Activated naive CD8-positive, alpha-beta T cell (primary cell): ENCODE measurements at regions not wholly inside any gene's neighbourhood (a gene's known extent, or its start where the extent isn't known, plus 50 kb on each side); places are given as distances from the start of the nearest gene placed in this dataset.

Source experiments
- H3K27ac Mint-ChIP-seq: one replicate; pipeline ENCODE4 v1.8.0; 2021; ENCODE audit warnings: mixed read lengths
- H3K27me3 Mint-ChIP-seq: one replicate; pipeline ENCODE4 v1.8.0; 2021; ENCODE audit warnings: mixed read lengths
- H3K36me3 Mint-ChIP-seq: one replicate; pipeline ENCODE4 v1.8.0; 2021; ENCODE audit warnings: mixed read lengths
- H3K4me1 Mint-ChIP-seq: one replicate; pipeline ENCODE4 v1.8.0; 2021; ENCODE audit warnings: low read depth, mixed read lengths
- H3K4me3 Mint-ChIP-seq: one replicate; pipeline ENCODE4 v1.8.0; 2021; ENCODE audit warnings: mild to moderate bottlenecking, mixed read lengths
- H3K9me3 Mint-ChIP-seq: one replicate; pipeline ENCODE4 v1.8.0; 2021; ENCODE audit warnings: low read depth, mixed read lengths

DNA sequence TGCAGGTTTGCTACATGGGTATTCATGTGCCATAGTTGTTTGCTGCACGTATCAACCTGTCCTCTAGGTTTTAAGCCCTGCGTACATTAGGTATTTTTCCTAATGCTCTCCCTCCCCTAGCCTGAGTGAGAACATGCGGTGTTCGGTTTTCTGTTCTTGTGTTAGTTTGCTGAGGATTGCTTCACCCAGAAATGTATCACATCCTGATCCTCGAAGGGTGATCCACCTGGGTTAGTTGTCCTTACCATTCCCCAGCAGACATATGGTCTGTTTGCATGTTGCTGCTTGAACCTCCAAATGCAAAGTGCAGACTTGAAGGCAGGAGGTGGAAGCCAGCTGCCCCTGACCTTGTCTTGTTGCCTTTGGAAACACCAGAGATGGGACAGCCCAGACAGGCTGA is 161.5 kb upstream of the WDR1 start:
- no peak overlapping the region for H3K4me3 Mint-ChIP-seq
- no peak overlapping the region for H3K27ac Mint-ChIP-seq
- no peaks in the 10 kb centered on the region for H3K27me3 Mint-ChIP-seq
- no peaks in the 10 kb centered on the region for H3K4me1 Mint-ChIP-seq
- H3K9me3 Mint-ChIP-seq = no peaks in the 10 kb centered on the region
- H3K36me3 Mint-ChIP-seq = no peaks in the 10 kb centered on the region

DNA sequence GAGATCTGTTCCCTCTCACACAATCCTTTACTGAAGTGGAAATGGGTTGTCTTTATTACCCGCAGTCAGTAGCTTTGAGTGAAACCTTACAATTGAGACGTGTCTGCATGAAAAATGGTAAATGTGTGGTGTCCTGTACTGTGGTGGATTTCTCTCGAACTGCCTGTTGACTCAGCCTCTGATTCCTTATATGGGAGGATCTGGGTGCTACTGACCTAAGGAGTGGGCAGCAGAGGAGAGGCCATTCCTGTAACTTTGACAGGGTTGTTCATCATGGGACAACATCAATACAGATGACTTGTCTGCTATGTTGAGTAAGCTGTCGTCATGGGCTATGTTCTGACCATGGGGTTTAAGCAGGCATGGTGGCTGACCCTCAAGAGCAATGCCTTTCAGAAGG is 159.6 kb upstream of the WDR1 start:
- Mint-ChIP-seq H3K36me3 (no peaks in the 10 kb centered on the region), H3K4me3 (no peak overlapping the region), H3K9me3 (no peaks in the 10 kb centered on the region), H3K27me3 (no peaks in the 10 kb centered on the region), H3K27ac (no peak overlapping the region), H3K4me1 (no peaks in the 10 kb centered on the region)

DNA sequence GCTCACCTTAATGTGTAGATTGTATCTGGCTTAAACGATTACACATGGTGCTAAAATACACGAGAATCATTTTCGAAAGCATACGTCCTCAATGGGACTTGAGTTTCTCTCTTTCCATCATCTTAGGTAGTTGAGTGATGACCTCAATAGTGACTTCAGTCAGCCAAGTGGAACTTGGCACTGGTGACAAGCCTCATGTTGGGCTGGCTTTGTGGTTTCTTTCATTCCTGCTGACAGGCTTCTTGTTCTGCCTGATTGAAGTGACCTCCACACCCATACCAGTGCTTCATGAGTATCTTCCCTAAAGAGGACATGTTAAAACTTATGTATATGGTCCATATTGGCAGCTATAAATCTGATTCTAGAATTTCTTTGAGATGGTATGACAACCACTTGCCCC is 159.1 kb upstream of the WDR1 start:
- H3K9me3 Mint-ChIP-seq = no peaks in the 10 kb centered on the region
- no peaks in the 10 kb centered on the region for H3K36me3 Mint-ChIP-seq
- no peak overlapping the region for H3K27ac Mint-ChIP-seq
- no peak overlapping the region for H3K4me3 Mint-ChIP-seq
- H3K4me1 Mint-ChIP-seq = no peaks in the 10 kb centered on the region
- no peaks in the 10 kb centered on the region for H3K27me3 Mint-ChIP-seq

DNA sequence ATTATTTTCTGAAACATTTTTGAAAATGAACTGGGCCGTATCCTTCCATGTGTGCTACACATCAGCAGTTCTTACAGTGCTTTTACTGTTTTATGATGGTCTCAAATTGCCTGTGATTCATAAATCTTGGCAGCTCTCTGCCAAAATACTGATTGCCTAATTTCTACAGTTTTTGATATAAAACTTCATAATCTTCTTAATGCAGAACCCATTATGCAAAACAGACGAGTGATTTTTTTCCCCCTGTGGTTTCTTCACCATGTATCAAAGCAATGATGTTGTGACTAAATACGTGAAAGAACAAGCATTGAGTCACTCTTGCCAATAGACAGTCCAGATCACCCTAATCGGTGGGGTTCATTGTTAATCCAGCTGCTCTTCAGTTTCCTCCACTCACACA is 156.4 kb upstream of the WDR1 start:
- H3K27me3 Mint-ChIP-seq = no peaks in the 10 kb centered on the region
- H3K36me3 Mint-ChIP-seq = no peaks in the 10 kb centered on the region
- H3K4me3 Mint-ChIP-seq = no peak overlapping the region
- no peaks in the 10 kb centered on the region for H3K9me3 Mint-ChIP-seq
- no peaks in the 10 kb centered on the region for H3K4me1 Mint-ChIP-seq
- H3K27ac Mint-ChIP-seq = no peak overlapping the region

DNA sequence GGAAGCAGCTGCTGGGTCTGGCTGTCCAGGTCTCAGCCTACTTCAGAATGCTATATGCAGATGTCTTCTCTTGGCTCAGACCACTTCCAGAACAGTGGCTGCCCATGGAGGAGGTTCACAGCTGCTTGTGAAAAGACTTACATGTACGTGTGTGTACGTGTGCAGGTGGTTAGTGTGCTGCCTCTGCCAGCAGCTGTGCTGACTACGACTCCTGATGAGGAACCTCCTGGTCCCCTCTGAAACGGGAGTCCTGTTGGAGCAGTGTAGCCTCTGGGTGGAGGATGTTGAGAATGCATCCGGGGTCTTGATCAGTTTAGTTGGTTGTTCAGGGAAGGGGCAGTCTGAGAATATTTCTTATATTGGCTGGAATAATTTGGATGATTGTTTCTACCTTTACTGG is 155.9 kb upstream of the WDR1 start:
- no peak overlapping the region for H3K4me3 Mint-ChIP-seq
- no peaks in the 10 kb centered on the region for H3K4me1 Mint-ChIP-seq
- H3K9me3 Mint-ChIP-seq = no peaks in the 10 kb centered on the region
- no peaks in the 10 kb centered on the region for H3K27me3 Mint-ChIP-seq
- H3K27ac Mint-ChIP-seq = no peak overlapping the region
- no peaks in the 10 kb centered on the region for H3K36me3 Mint-ChIP-seq

DNA sequence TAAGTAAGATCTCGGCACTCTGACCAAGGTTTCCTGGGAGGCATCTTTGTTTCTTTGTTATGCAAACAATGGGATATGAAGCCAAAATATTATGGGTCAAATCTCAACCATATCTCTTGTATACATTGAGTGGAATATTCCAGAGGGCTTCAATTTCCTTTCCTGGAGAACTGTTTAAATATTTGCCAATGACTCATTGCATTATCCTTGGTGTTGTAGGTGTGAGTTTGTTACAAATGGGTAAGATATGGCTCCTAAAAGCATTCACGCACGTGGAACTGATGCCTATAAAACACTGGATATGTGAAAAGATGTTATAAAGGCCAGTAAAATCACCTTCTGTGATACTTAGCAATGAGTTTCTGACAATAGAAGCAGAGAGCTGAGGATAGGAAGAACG is 150.5 kb upstream of the WDR1 start:
- H3K36me3 Mint-ChIP-seq = no peaks in the 10 kb centered on the region
- no peaks in the 10 kb centered on the region for H3K27me3 Mint-ChIP-seq
- H3K4me3 Mint-ChIP-seq = no peak overlapping the region
- H3K9me3 Mint-ChIP-seq = no peaks in the 10 kb centered on the region
- H3K27ac Mint-ChIP-seq = no peak overlapping the region
- H3K4me1 Mint-ChIP-seq = no peaks in the 10 kb centered on the region

DNA sequence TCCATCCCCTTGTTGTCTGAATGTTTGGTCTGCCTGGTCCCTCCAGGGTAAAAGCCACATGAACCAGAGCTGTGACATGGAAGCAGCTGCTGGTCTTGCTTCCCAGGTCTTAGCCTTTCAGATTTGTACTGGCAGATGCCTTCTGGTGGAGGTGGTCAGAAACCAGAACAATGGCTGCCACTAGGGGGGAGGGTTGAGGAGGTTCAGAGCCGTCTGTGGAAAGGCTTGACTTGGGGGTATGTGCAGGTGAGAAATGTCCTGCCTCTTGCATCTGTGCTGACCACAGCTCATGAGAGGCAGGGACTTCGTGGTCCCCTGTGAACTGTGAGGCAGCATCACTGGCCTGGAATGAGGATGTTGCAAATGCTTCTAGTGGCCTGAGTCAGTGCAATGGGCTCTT is 144.2 kb upstream of the WDR1 start:
- H3K27me3 Mint-ChIP-seq = no peaks in the 10 kb centered on the region
- no peaks in the 10 kb centered on the region for H3K9me3 Mint-ChIP-seq
- H3K4me3 Mint-ChIP-seq = no peak overlapping the region
- H3K27ac Mint-ChIP-seq = no peak overlapping the region
- H3K4me1 Mint-ChIP-seq = no peaks in the 10 kb centered on the region
- H3K36me3 Mint-ChIP-seq = no peaks in the 10 kb centered on the region

DNA sequence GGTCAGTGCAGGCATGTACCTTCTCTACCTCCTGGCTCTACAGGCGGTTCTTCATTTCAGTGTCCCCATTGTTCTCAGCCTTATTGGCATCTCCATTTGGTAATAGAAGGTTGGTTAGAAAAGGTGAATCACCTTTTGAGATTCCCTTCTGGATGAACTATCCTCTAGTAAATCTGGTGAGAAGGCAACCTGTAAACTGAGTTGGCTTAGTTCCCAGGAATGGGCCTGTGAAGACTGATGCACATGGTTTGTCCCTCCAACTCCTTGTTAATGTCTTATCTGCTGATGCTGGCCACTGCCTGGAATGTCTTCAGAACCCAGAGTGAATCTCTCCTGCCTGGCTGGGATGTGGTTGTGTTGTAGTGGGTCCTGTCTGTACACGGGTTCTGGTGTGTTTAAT is 143.4 kb upstream of the WDR1 start:
- Mint-ChIP-seq H3K36me3 (no peaks in the 10 kb centered on the region), H3K27ac (no peak overlapping the region), H3K9me3 (no peaks in the 10 kb centered on the region), H3K4me1 (no peaks in the 10 kb centered on the region), H3K27me3 (no peaks in the 10 kb centered on the region), H3K4me3 (no peak overlapping the region)

DNA sequence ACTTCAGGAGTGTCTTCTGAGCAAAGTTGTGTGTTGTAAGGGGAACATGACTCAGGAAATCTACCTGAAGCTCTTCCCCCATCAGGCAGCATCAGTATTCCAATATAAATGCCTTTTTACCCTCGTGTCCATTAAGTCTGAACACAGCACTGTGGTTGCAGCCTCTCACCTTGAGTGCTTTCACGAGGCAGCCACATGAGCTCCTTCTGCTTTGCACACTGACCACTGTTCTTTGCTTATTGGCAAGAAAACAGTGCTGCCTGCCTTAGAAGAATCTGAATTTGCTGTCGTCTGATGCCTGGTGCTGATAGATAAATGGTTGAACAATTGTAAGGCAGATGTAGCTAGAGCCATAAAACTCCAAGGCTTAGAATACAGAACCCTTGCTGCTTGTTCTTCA is 139.6 kb upstream of the WDR1 start:
- Mint-ChIP-seq H3K27ac (no peak overlapping the region), H3K27me3 (no peaks in the 10 kb centered on the region), H3K4me3 (no peak overlapping the region), H3K9me3 (no peaks in the 10 kb centered on the region), H3K36me3 (no peaks in the 10 kb centered on the region), H3K4me1 (no peaks in the 10 kb centered on the region)

DNA sequence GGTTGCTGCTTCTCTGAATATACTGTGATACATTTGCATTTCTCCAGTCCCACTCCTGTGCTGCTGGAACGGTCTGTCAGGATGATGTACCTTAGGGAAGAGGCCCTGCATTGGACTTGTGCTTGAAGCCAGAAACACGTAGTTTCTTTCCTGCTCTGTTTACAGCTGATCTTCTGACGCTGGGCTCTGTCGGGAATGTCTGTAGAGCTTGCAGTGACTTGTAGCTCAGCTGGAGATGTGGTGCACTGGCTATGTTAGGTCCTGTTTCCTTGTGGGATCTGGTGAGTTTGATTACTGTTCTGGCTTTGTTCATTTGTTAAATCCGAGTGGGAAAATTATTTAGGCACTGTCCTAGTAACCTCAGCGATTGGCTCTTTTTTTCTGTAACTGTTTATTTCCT is 137.2 kb upstream of the WDR1 start:
- peaks cover 3% of the 10 kb centered on the region for H3K27me3 Mint-ChIP-seq

DNA sequence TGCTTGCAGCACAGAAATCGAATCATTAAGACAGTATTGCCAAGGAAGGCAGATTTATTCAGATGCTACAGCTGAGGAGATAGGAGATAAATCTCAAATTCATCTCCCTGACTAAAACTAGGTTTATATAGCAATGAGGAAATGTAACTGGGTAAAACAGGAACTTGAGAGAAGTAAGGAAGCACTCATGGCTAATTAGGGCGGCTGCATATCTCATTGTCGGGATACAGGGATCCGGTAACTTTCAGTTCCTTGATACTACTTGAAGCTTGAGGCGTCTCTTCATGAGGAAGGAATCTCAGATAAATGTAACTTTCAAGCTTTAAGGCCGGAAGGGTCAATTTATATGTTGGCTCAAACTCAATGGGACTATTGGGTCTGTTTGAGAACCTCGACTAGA is 129.2 kb upstream of the WDR1 start:
- H3K27me3 Mint-ChIP-seq = peaks cover 9% of the 10 kb centered on the region
- no peak overlapping the region for H3K27ac Mint-ChIP-seq
- no peaks in the 10 kb centered on the region for H3K4me1 Mint-ChIP-seq

More for the DNA sequence above, 137.2 kb upstream of the WDR1 start:
- no peaks in the 10 kb centered on the region for H3K4me1 Mint-ChIP-seq
- H3K9me3 Mint-ChIP-seq = no peaks in the 10 kb centered on the region
- no peak overlapping the region for H3K27ac Mint-ChIP-seq
- no peak overlapping the region for H3K4me3 Mint-ChIP-seq
- no peaks in the 10 kb centered on the region for H3K36me3 Mint-ChIP-seq

DNA sequence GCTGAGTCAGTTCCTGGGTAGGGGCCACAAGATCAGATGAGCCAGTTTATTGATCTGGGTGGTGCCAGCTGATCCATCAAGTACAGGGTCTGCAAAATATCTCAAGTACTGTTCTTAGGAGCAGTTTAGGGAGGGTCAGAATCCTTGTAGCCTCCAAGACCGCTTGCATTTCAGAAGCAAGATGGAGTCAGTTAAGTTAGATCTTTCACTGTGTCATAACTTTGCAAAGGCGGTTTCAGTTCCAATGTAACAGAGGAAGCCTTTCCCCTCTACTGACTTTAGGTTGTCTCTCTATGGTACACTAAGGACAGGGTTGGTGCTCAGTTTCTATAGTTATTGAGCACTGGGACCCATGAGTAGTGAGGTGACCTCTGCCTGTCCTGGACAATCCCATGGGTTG is 127.3 kb upstream of the WDR1 start:
- Mint-ChIP-seq H3K4me3 (no peak overlapping the region), H3K27ac (no peak overlapping the region), H3K27me3 (peaks cover 6% of the 10 kb centered on the region), H3K9me3 (no peaks in the 10 kb centered on the region), H3K36me3 (no peaks in the 10 kb centered on the region), H3K4me1 (no peaks in the 10 kb centered on the region)

More for the DNA sequence above, 129.2 kb upstream of the WDR1 start:
- H3K36me3 Mint-ChIP-seq = no peaks in the 10 kb centered on the region
- H3K4me3 Mint-ChIP-seq = no peak overlapping the region
- H3K9me3 Mint-ChIP-seq = no peaks in the 10 kb centered on the region

DNA sequence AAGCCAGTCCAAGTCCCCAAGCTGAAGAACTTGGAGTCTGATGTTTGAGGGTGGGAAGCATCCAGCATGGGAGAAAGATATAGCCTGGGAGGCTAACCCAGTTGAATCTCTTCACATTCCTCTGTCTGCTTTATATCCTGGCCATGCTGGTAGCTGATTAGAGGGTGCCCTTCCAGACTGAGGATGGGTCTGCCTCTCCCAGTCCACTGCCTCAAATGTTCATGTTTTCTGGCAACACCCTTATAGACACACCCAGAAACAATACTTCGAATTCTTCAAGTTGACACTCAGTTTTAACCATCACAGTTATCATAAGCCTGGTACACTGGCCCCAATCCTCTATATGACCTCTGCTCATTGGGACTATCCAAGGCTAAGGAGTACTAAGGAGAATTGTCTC is 124.1 kb upstream of the WDR1 start:
- Mint-ChIP-seq H3K27me3 (no peaks in the 10 kb centered on the region), H3K9me3 (no peaks in the 10 kb centered on the region), H3K27ac (no peak overlapping the region), H3K4me3 (no peak overlapping the region), H3K4me1 (no peaks in the 10 kb centered on the region), H3K36me3 (no peaks in the 10 kb centered on the region)

DNA sequence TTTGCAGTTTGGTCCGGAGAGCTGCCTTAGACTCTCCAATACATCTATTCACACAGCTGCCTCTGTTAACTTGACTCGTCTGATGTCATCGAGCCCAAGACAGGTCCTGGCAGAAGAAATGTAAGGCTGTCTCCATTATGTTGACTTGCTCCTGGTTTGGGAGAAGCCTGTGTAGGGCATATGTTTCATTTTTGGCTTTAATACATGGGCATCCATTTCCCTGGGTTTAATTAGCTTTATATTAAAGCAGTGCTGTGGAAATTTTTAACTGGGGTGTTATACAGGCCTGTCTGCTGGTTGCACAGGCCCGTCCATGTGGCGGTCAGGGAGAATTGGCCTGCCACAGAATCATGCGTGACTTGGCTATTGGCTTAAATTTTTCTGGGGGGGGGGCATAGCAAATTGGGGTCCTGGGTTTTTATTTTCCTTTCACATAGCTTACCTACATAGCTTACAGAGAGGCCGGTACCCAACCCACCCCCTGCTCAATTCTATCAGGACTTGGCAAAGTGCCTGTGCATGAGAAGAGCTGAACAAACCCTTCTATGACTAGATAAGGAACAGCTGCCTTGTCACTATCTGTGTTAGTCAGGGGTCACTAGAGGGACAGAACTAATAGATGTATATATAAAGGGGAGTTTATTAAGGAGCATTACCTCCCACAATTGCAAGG is 123.5 kb upstream of the WDR1 start:
- Mint-ChIP-seq H3K4me3 (no peak overlapping the region), H3K4me1 (no peaks in the 10 kb centered on the region), H3K27ac (no peak overlapping the region), H3K36me3 (no peaks in the 10 kb centered on the region), H3K27me3 (no peaks in the 10 kb centered on the region), H3K9me3 (no peaks in the 10 kb centered on the region)

DNA sequence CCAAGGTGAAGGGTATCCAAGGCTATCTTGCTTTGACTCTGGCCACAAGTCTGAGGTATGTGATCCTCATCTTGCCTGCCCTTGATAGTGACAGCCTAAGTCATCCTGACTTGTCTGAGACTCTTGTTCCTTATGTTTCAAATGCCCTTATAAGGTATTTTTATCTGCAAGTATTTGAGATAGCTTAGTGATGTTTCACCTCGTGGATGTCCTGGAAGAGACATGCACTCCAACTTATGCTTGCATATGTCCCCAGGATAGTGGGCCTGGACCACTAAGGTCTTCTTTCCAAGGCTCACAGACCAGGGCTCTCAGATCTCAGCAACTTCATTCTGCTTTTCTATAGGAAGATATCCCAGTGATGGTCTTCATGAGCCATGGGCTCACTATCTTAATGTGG is 120.5 kb upstream of the WDR1 start:
- H3K27ac Mint-ChIP-seq = no peak overlapping the region
- no peaks in the 10 kb centered on the region for H3K27me3 Mint-ChIP-seq
- H3K9me3 Mint-ChIP-seq = no peaks in the 10 kb centered on the region
- no peaks in the 10 kb centered on the region for H3K36me3 Mint-ChIP-seq
- H3K4me3 Mint-ChIP-seq = no peak overlapping the region
- H3K4me1 Mint-ChIP-seq = no peaks in the 10 kb centered on the region

DNA sequence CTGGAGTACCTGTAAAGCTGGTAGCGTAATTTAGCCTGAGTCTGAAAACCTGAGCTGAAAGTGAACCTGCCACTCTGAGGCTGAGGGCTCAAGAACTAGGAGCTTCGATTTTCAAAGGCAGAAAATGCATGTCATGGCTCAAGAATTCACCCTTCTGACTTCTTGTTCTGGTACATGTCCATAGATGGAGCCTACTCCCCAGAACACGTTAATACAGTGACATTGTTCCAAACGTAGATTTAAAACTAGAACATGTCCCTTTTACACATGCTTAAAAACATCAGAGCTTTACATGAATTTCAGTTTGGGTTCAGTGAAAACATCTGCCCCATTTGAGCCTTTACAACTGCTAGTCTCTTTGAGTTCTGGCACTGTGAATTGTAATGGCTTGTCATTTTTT is 115.5 kb upstream of the WDR1 start:
- no peaks in the 10 kb centered on the region for H3K36me3 Mint-ChIP-seq
- H3K27ac Mint-ChIP-seq = no peak overlapping the region
- H3K4me1 Mint-ChIP-seq = no peaks in the 10 kb centered on the region
- H3K9me3 Mint-ChIP-seq = no peaks in the 10 kb centered on the region
- H3K4me3 Mint-ChIP-seq = no peak overlapping the region
- H3K27me3 Mint-ChIP-seq = no peaks in the 10 kb centered on the region
